HFFc6 (cell line): ENCODE measurements at regions not wholly inside any gene's neighbourhood (a gene's known extent, or its start where the extent isn't known, plus 50 kb on each side); places are given as distances from the start of the nearest gene placed in this dataset.

Source experiments
- DNase-seq: peaks from one replicate; pipeline ENCODE4 v3.0.0-alpha.2; 2018
- H3K27ac Mint-ChIP-seq: 2 replicates; pipeline ENCODE4 v1.8.0; 2020; ENCODE audit warnings: mild to moderate bottlenecking, mixed read lengths
- H3K27me3 Mint-ChIP-seq: 2 replicates; pipeline ENCODE4 v1.8.0; 2021; ENCODE audit warnings: mild to moderate bottlenecking, moderate library complexity, mixed read lengths; ENCODE audit not compliant: insufficient read depth
- H3K36me3 Mint-ChIP-seq: 2 replicates; pipeline ENCODE4 v1.8.0; 2021; ENCODE audit warnings: low read depth, mixed read lengths
- H3K4me1 Mint-ChIP-seq: 2 replicates; pipeline ENCODE4 v1.8.0; 2020; ENCODE audit warnings: low read depth, mixed read lengths
- H3K4me3 Mint-ChIP-seq: 2 replicates; pipeline ENCODE4 v1.8.0; 2020; ENCODE audit warnings: mild to moderate bottlenecking, moderate library complexity, mixed read lengths
- H3K9me3 Mint-ChIP-seq: 2 replicates; pipeline ENCODE4 v1.8.0; 2020; ENCODE audit warnings: mild to moderate bottlenecking, mixed read lengths
- TF ChIP-seq, protein P1 (sequence below): fragments of 200-600 bp; sonication (generic); IDR thresholded peaks from 2 replicates; pipeline ENCODE4 v1.5.0; 2021; ENCODE audit warnings: antibody characterized with exemption, mild to moderate bottlenecking

GRCh38 chr3:81388191-81388590, 373.3 kb downstream of the GBE1 start:
- no peaks in the 10 kb centered on the region; the same call in 1 of the 2 replicates for H3K4me1 Mint-ChIP-seq
- no peak overlapping the region for H3K4me3 Mint-ChIP-seq
- no peaks in the 10 kb centered on the region for H3K9me3 Mint-ChIP-seq
- TF ChIP-seq, protein P1, sequence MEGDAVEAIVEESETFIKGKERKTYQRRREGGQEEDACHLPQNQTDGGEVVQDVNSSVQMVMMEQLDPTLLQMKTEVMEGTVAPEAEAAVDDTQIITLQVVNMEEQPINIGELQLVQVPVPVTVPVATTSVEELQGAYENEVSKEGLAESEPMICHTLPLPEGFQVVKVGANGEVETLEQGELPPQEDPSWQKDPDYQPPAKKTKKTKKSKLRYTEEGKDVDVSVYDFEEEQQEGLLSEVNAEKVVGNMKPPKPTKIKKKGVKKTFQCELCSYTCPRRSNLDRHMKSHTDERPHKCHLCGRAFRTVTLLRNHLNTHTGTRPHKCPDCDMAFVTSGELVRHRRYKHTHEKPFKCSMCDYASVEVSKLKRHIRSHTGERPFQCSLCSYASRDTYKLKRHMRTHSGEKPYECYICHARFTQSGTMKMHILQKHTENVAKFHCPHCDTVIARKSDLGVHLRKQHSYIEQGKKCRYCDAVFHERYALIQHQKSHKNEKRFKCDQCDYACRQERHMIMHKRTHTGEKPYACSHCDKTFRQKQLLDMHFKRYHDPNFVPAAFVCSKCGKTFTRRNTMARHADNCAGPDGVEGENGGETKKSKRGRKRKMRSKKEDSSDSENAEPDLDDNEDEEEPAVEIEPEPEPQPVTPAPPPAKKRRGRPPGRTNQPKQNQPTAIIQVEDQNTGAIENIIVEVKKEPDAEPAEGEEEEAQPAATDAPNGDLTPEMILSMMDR, result no peak
- peaks cover 18% of the 10 kb centered on the region for H3K27me3 Mint-ChIP-seq
- H3K36me3 Mint-ChIP-seq, result no peaks in the 10 kb centered on the region
- no peak overlapping the region for H3K27ac Mint-ChIP-seq
- DNase-seq, result no peak

GRCh38 chr3:81382470-81382869, 379.0 kb downstream of the GBE1 start:
- no peak overlapping the region for H3K4me3 Mint-ChIP-seq
- H3K9me3 Mint-ChIP-seq, result no peaks in the 10 kb centered on the region
- TF ChIP-seq, protein P1, result no peak
- H3K36me3 Mint-ChIP-seq, result no peaks in the 10 kb centered on the region
- peaks cover 3% of the 10 kb centered on the region for H3K27me3 Mint-ChIP-seq
- no peaks in the 10 kb centered on the region for H3K4me1 Mint-ChIP-seq
- no peak overlapping the region for H3K27ac Mint-ChIP-seq
- no peak for DNase-seq

- Mint-ChIP-seq H3K36me3 (no peaks in the 10 kb centered on the region), H3K9me3 (no peaks in the 10 kb centered on the region), H3K4me1 (no peaks in the 10 kb centered on the region), H3K27ac (no peak overlapping the region), H3K27me3 (peaks cover 3% of the 10 kb centered on the region), H3K4me3 (no peak overlapping the region)
- no peak for DNase-seq
- TF ChIP-seq, protein P1, result no peak
Measured at GRCh38 chr3:81380234-81380633, 381.2 kb downstream of the GBE1 start.

GRCh38 chr3:81378552-81379293, 382.7 kb downstream of the GBE1 start:
- Mint-ChIP-seq H3K9me3 (no peaks in the 10 kb centered on the region), H3K27me3 (peaks cover 5% of the 10 kb centered on the region), H3K36me3 (no peaks in the 10 kb centered on the region), H3K27ac (no peak overlapping the region), H3K4me1 (no peaks in the 10 kb centered on the region), H3K4me3 (no peak overlapping the region)
- DNase-seq, result no peak
- TF ChIP-seq, protein P1, result no peak

DNA sequence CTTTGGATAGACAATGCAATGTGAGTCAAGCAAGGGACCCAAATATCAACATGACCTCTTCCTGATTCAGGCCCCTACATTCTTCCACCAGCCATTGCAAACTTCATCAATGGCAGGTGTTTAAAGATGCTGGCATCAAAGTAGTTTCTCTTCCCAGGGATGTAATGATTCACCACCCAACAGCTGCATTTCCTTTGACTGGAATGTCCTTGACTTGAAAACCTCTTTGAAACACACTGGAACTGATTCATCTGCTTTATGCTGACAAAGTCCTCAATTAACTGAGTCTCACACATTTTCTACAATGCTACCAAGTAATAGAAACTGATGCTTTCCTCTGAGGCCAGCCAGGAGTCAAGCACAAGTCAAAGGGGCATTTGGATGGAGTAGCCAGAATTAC, 385.5 kb downstream of the GBE1 start:
- peaks cover 12% of the 10 kb centered on the region for H3K27me3 Mint-ChIP-seq
- H3K4me1 Mint-ChIP-seq, result no peaks in the 10 kb centered on the region
- no peak overlapping the region for H3K27ac Mint-ChIP-seq
- TF ChIP-seq, protein P1, result no peak
- H3K9me3 Mint-ChIP-seq, result no peaks in the 10 kb centered on the region
- no peak for DNase-seq
- H3K4me3 Mint-ChIP-seq, result no peak overlapping the region
- no peaks in the 10 kb centered on the region for H3K36me3 Mint-ChIP-seq
